ENCODE measurements at regions not wholly inside any gene's neighbourhood (a gene's known extent, or its start where the extent isn't known, plus 50 kb on each side); places are given as distances from the start of the nearest gene placed in this dataset.
A peak's percentile ranks its signal among the peaks of the same experiment; 100 is the strongest.
"Not testable (repeated sequence)": the region's sequence is repeated elsewhere in the genome, so short reads cannot be mapped to it uniquely, and the experiment has no call there.

- no peak for TF ChIP-seq CTCF (IDR thresholded peaks at IDR 0.05; ENCODE audit: insufficient read depth, low read depth, low read length, missing control alignments)
- DNase-seq (ENCODE audit: low read depth): peak; percentile 63
- H3K4me3 ChIP-seq (ENCODE audit: low read length): no peak overlapping the region
Observed at GRCh38 chr5:84436866-84437265, 52.2 kb upstream of the EDIL3 start.

GRCh38 chr5:84435861-84436346, 51.2 kb upstream of the EDIL3 start:
- DNase-seq (ENCODE audit: low read depth); H3K4me3 ChIP-seq (ENCODE audit: low read length): not testable (repeated sequence)
